GM10266 (cell line): ENCODE measurements at regions not wholly inside any gene's neighbourhood (a gene's known extent, or its start where the extent isn't known, plus 50 kb on each side); places are given as distances from the start of the nearest gene placed in this dataset.

ENCODE experiments used
- DNase-seq: peaks from one replicate; pipeline ENCODE4 v3.0.0; 2012; ENCODE audit errors: extremely low spot score
- TF ChIP-seq, protein P1 (sequence below): IDR thresholded peaks from 2 replicates; pipeline ENCODE4 v1.5.1; 2012; ENCODE audit warnings: mild to moderate bottlenecking, low read depth; ENCODE audit not compliant: control insufficient read depth, insufficient read depth; ENCODE audit errors: missing control alignments

DNA sequence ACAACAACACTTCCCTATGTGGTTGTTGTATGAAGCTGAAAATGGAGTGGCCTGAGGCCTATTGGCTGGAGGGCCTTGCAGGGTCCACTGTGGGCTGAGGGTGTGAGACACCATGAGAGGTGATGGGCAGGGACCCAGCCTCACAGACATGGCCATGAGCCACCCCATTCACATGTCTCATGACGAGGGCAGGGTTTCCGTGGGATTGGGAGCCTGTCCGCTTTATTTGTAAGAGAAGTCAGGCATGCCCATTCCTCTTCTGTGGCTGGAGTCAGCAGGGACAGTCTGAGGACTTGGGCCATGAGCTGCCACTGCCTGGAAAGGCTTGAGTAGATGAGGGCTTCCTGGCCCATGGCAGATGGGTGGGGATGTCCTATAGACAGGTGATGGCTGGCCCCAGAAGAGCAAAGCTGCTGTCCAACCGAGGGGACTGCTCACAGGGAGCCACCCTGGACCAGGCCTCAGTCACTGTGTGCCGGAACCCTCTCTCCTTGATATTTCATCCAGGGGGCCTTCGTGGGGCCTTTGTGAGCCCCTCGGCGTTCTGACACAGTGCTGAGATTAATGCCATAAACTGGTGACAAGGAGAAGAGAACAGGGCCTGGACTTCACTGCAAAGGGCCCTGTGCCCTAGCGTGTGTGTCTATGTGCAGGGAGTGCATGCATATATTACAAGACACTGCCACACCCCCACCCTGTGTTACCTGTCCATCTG is 971.9 kb downstream of the BRD1 start:
- TF ChIP-seq, protein P1, sequence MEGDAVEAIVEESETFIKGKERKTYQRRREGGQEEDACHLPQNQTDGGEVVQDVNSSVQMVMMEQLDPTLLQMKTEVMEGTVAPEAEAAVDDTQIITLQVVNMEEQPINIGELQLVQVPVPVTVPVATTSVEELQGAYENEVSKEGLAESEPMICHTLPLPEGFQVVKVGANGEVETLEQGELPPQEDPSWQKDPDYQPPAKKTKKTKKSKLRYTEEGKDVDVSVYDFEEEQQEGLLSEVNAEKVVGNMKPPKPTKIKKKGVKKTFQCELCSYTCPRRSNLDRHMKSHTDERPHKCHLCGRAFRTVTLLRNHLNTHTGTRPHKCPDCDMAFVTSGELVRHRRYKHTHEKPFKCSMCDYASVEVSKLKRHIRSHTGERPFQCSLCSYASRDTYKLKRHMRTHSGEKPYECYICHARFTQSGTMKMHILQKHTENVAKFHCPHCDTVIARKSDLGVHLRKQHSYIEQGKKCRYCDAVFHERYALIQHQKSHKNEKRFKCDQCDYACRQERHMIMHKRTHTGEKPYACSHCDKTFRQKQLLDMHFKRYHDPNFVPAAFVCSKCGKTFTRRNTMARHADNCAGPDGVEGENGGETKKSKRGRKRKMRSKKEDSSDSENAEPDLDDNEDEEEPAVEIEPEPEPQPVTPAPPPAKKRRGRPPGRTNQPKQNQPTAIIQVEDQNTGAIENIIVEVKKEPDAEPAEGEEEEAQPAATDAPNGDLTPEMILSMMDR = no peak
- DNase-seq = no peak

DNA sequence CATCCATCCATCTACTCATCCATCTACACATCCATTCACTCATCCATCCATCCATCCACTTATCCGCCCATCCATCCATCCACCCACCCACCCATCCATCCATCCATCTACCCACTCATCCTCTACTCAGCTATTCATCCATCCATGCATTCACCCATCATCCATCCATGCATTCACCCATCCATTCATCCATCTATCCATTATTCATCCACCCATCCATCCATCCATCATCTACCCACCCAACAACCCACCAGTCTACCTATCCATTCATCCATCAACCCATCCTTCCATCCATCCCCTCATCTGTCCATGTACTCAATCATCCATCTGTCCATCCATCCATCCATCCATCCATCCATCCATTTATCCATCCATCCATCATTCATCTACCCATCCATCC is 972.7 kb downstream of the BRD1 start:
- DNase-seq = no peak
- TF ChIP-seq, protein P1 = no peak

DNA sequence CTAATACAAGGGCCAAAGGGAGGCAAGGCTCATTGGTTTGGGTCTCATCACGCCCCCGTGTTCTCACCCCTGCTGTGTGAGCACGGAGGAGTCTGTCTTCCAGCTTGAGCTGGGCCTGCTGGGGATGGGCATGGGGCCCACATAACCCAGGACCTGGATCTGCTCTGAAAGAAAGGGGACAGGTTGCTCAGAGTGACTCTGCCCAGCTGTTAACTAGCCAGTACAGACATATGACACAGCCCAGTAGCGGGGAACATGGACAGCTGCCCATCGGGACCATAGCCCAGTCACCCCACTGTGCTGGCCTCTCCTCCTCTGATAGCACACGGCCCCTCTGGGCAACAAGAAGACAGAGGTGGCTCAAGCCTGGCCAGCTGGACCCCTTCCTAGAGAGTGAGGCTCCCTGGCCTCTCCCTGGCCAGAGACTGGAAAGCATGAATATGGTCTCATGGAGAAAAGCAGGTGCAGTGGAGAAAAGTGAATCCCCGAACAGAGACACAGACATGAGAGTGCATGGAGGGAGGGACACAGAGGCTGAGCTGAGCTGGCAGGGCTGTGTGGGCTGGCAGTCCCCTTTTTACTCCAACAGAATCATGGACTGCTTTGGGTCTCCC is 973.9 kb downstream of the BRD1 start:
- DNase-seq = no peak
- TF ChIP-seq, protein P1 = no peak

DNA sequence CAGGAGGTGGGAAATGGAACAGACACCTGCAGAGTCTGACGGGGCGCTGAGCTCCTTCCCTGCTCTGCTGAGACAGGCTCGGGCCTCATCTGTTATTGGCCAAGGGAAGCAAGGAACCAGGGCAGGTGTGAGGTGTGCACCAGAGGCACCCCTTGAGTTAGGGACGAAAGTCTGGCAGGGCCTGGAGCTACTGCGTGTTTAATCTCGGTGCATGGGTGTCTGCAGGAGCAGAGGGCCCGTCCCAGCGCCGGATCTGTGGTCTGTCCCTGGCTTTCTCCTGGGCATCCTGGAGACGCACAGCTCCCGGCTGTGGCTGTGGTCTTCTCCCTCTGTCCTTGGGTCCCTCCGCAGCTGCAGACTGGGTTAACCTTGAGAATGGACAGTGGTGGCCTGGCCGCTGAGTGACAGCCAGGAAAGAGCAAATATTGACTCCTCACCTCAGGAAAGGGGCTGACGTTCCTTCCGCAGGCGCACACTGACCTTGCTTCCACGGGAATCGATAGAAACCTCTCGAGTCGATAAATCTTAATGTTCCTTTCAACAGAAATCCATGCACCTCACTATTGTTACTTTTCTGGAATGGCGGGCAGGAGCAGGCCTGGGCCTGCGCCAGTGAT is 975.6 kb downstream of the BRD1 start:
- no peak for DNase-seq
- TF ChIP-seq, protein P1 = no peak

DNA sequence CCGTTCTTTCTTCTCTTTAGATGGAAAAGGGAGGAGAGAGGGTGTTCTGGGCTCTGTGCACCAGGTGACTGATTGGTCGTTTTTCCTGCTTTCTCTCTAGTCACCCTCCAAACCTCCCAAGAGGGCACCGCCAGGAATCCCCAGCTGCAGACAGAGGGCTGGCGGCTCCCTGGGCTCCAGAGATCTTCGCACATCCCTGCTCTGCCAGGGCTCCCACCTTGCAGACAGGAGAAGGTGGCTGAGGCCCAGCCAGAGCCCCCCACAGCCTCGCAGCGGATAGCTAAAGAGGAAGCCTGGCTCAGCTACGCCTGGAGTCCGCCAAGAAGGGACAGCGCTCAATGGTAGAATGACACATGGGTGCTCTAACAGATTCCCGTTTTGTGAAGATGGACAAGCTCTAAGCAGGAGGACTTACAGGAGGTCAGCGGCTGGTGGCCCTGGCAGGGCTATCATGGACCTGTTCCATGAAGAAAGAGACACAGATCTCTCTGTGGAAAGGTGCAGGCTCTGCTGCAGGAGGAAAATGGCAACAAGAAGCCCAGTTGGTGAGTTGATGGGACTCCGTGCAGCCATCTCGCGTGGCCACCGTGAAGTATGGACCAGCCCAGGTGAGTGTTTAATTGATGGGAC is 976.9 kb downstream of the BRD1 start:
- TF ChIP-seq, protein P1 = no peak
- DNase-seq = no peak

DNA sequence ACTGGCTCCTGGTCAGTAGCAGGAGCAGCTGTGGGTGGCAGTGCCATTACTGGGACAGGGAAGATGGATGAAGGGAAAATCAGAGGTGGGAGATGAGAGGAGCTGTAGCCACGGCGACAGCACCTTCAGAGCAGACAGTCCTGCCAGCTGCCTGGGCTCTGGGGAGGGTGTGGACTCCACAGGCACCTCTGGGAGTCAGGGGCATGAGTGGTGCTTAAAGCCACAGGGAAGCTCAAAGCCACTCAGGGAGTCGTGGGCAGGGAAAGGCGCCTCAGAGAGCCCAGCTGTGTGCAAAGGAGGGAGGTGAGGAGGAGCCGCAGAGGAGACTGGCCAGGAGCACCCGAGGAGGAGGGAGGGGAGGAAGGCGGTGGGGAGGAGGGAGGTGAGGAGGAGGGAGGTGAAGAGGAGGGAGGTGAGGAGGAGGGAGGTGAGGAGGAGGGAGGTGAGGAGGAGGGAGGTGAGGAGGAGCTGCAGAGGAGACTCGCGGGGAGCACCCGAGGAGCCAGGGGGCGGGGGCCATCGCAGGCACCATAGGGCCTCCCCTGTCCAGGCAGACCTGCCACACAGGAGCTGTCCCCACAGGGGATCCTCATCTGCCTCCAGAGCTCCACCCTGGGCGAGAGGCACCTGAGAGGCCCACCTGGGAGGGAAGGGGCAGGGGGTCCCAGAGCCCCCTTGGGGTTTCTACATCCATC is 977.6 kb downstream of the BRD1 start:
- DNase-seq = no peak
- TF ChIP-seq, protein P1 = no peak
